Hematopoietic multipotent progenitor cell (in vitro differentiated cells): ENCODE measurements at regions not wholly inside any gene's neighbourhood (a gene's known extent, or its start where the extent isn't known, plus 50 kb on each side); places are given as distances from the start of the nearest gene placed in this dataset.

Experiments used
- DNase-seq, 3 donors: peaks; one replicate each; pipeline ENCODE4 v3.0.0-alpha.2; 2011 to 2015; ENCODE audit warnings: low read depth in 2 of 3, low spot score in 2 of 3

GRCh38 chr2:125837128-125837527 is 818.8 kb upstream of the GYPC start:
- no peak for DNase-seq

DNA sequence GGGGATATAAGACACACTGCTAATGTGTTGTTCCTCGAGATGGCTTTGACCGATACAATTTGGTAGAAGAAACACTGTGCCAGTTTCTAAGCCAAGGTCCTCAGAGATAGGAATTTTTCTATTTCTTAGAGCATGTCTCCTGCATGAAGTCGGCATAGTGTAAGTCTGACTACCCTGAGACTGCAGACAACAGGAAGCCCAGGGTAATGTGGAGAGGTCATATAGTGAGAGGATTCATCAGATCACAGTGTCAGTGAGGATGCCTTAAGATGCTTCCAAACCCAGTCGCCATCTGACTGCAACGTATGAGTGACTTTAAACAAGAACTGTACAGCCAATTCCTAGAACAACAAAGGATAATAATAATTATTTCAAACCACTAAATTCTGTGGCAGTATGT is 818.3 kb upstream of the GYPC start:
- no peak for DNase-seq

- no peak for DNase-seq
Observed at GRCh38 chr2:125839945-125840344, 816.0 kb upstream of the GYPC start.

- no peak for DNase-seq
Observed at GRCh38 chr2:125842041-125842440, 813.9 kb upstream of the GYPC start.

GRCh38 chr2:125850541-125850940 is 805.4 kb upstream of the GYPC start:
- no peak for DNase-seq

GRCh38 chr2:125852364-125852763 is 803.6 kb upstream of the GYPC start:
- no peak for DNase-seq

DNA sequence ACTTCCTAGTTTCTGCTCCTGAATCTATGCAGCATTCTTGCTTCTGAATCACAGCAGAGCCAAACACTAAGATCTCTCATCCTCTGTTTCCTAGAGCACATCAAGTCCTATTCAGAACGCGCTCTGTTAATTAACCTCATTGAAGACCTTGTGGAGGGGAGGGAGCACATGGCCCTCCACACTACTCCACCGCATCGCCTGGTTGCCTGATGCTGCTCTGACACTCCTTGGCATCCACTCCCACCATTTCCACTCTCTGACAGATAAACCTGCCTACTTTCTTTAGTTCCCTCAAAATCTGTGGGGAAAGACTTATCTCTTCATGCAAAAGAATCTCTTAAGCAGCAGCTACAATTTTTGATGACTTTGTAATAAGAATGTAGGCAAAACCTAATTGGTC is 802.3 kb upstream of the GYPC start:
- no peak for DNase-seq

DNA sequence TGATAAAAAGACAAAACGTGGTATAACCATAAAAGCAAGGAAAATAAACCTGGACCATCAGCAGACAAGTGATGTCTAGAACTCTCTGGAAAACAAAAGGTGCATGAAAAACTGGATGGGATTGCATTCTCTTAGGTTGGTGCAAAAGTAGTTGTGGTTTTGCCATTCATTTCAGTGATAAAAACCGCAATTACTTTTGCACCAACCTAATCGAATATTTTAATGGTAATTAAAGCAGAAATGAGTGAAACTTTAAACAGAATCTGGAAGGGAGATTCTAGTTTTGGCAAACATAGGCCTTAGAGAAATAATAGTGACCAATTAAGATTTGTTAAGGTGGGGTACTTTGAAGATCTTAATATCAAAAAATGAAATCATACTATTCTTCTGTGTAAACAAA is 800.8 kb upstream of the GYPC start:
- DNase-seq, result no peak

GRCh38 chr2:125857971-125858794 is 797.8 kb upstream of the GYPC start:
- DNase-seq, result no peak

- no peak for DNase-seq
Observed at GRCh38 chr2:125861461-125861860, 794.5 kb upstream of the GYPC start.

DNA sequence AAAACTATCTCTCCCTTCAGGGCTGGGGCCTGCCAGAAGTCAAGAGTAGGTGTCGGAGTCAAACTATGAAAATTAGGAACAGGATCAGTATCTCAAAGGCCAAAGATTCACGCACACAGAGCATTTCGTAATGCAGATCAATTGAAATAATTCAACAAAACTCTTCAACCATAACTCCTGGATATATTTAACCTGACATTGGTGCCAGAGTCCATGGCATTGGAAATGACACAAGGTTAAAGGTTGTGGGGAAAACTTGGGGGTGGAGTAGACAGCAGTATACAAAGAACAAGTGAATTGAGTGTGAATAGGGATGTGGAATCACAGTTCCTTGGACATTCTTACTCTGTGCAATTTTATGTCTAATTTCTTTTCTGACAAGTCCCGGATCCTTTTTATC is 788.0 kb upstream of the GYPC start:
- DNase-seq, result no peak

DNA sequence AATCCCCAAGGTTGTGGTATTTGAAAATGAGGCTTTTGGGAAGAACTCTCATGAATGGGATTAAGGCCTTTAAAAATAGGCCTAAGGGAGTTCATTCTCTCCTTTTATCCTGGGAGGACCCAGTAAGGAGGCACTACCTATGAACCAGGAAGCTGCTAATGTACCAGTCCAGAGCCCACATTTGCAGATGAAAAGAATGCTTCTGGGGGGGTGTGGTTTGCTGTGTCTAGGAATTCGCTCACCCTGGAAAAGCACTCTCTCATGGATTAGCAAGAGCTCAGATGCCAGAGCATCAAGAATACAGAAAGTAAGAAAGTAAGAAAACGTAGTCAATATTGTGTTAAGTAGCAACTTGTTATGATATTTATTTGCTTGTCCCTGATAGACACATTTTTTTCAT is 785.7 kb upstream of the GYPC start:
- no peak for DNase-seq

- DNase-seq, result no peak
Observed at GRCh38 chr2:125870746-125871145, 785.2 kb upstream of the GYPC start.

DNA sequence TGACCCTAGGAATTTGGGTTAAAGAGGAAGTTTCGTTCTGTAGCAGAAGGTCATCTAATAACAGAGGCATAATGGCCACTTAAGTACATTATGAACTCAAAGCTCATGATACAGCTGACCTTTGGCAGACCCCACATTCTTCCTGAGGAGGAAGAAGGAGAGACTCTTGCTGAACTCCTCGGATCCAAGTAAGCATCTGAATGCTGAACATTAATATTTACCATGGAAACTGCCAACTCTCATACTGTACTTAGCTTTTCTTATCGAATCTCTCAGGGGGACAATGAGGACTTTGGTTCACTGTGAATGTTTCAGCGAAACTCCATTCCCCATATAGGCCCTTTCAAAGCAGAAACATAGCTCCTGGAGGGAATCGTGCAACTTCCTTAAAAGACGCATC is 781.4 kb upstream of the GYPC start:
- DNase-seq, result no peak

DNA sequence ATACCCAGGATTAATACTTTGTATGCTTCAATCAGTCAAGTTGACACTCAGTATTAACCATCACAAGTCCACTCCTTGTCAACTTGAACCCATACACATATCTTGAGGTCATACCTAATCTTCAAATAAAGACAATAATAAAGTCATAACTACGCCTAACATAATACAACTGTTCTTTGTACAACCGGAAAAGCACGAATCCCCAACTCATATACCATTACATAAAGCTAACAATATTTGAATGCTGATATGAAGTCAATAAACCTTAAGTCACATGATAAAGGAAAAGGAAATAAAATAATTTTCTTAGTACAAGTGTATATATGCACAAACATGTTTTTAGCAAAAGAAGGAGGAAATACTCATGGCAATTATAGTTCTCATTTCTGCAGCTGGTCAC is 770.6 kb upstream of the GYPC start:
- no peak for DNase-seq

DNA sequence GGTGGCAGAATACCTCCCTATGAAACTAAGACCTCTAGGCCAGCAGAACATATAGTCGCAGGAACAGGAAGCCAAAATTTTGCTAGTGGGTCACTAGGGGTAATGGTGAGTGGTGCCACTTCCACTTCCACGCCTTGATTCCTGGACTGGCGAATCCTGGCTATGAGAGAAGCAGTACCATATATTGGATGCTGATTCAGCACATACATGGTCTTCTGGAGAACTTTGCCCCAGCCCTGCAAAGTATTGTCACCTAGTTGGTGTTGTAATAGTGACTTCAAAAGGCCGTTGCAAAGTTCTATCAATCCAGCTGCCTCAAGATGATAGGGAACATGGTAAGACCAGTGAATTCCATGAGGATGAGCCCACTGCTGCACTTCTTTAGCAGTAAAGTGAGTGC is 769.8 kb upstream of the GYPC start:
- no peak for DNase-seq

DNA sequence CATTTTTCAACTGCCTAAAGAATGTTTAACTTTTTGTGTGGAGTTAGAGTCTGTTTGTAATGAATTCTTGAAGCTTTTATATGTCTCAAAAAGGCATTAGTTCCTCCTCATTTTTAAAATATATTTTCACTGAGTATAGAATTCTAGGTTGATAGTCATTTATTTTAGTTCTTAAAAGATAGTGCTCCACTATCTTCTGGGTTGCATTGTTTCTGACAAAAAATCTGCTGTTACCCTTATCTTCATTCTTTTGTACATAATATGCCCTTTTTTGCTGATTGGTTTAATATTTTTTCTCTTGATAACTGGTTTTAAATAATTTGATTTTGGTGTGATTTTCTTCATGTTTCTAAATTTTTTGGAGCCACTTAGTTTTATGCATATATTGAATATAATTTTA is 754.7 kb upstream of the GYPC start:
- no peak for DNase-seq

GRCh38 chr2:125925891-125926546 is 729.9 kb upstream of the GYPC start:
- no peak for DNase-seq

- no peak for DNase-seq
Observed at GRCh38 chr2:125935559-125935958, 720.4 kb upstream of the GYPC start.

GRCh38 chr2:125942585-125943424 is 713.2 kb upstream of the GYPC start:
- no peak for DNase-seq

GRCh38 chr2:125959047-125959446 is 696.9 kb upstream of the GYPC start:
- DNase-seq, result no peak

DNA sequence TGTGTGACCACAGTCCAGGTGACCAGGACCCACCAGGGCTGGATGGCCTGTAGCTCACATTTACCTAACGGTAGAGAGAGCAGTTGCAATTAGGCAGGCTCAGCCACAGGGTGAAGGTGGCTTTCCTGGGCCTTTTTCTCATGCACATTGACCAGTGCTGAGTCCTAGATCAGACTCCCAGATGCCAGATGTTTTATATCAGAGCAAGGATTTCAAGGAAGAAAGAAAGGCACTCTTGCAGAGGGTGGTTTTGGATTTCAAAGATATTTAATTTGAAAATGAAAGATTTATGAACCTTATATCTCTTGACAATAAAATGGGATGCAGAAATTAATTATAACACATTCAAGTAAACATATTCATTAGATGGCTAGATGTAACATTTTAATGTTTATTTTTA is 694.2 kb upstream of the GYPC start:
- DNase-seq, result no peak
